ENCODE measurements at regions not wholly inside any gene's neighbourhood (a gene's known extent, or its start where the extent isn't known, plus 50 kb on each side); places are given as distances from the start of the nearest gene placed in this dataset.

GRCh38 chr22:23002612-23003180, 67.6 kb upstream of the GNAZ start:
- H3K4me3 Mint-ChIP-seq: no peak overlapping the region
- no peak overlapping the region for H3K27ac Mint-ChIP-seq
- H3K27me3 Mint-ChIP-seq: peaks cover 90% of the 10 kb centered on the region

DNA sequence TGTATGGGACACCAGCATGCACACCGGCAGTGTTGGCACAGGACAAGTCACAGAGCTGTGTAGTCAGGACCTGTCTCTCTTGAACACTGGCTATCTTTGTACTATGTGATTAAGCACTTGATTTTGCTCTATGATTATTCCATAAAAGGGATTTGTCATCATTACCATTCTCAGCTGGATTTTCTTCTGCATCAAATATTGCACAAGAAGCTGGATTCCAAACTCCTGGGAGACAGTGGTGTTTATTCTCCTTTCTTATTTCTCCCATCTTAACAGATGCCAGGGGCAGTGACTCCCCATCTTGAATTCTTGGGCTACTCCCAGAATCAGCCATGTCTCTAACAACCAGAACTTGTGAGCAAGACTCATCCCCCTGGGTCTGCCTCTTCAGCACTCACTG, 62.5 kb upstream of the GNAZ start:
- Mint-ChIP-seq H3K4me1 (peaks cover 31% of the 10 kb centered on the region), H3K27me3 (peaks cover 77% of the 10 kb centered on the region), H3K9me3 (no peaks in the 10 kb centered on the region), H3K4me3 (no peak overlapping the region), H3K27ac (no peak overlapping the region)
- DNase-seq (no peak), ATAC-seq (no peak)

More at GRCh38 chr22:23002612-23003180, 67.6 kb upstream of the GNAZ start:
- DNase-seq (no peak), ATAC-seq (no peak)
- H3K9me3 Mint-ChIP-seq: peaks cover 21 to 23% of the 10 kb centered on the region in 2 donors
- no peaks in the 10 kb centered on the region for H3K4me1 Mint-ChIP-seq

DNA sequence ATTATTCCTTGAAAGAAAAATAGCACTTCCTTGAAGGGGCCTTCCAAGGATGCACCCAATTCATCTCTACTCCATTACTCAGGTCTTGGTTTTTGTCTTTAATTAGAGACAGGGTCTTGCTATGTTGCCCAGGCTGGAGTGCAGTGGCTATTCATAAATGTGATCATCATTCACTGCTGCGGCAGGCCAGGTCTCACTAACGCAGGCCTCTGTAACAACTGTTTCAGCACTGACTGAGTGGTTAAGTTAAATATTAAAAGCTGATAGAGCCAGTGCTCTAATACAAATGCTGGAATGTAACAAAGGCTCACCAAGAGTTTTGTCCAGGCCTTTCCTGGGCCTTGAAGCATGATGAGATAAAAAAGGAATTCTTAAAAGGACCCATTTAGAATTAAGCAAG, 61.4 kb upstream of the GNAZ start:
- no peak for DNase-seq
- Mint-ChIP-seq H3K27ac (no peak overlapping the region), H3K9me3 (no peaks in the 10 kb centered on the region), H3K4me3 (no peak overlapping the region), H3K4me1 (peaks cover 34% of the 10 kb centered on the region), H3K27me3 (peaks cover 74% of the 10 kb centered on the region)
- ATAC-seq: no peak
